Gastroesophageal sphincter (tissue), 4 donors: ENCODE measurements at regions not wholly inside any gene's neighbourhood (a gene's known extent, or its start where the extent isn't known, plus 50 kb on each side); places are given as distances from the start of the nearest gene placed in this dataset.

Experiments used
- ATAC-seq: fragments of 150-250 bp; one replicate; pipeline ENCODE4 v1.9.1; 2016; ENCODE audit warnings: mild to moderate bottlenecking, moderate library complexity
- H3K27ac ChIP-seq, 4 donors: fragments of 200-600 bp; sonication (generic) in 3 of 4; 1 replicate in 3 of 4; 2 replicates in 1 of 4; pipeline ENCODE4 v1.5.1; 2016 to 2019
- H3K27me3 ChIP-seq: fragments of 200-600 bp; sonication (generic); one replicate; pipeline ENCODE4 v1.5.1; 2019
- H3K36me3 ChIP-seq, 2 donors: fragments of 200-600 bp; sonication (generic); one replicate each; pipeline ENCODE4 v1.5.1; 2019; ENCODE audit warnings: control low read depth in 1 of 2
- H3K4me1 ChIP-seq, 3 donors: fragments of 200-600 bp; sonication (generic); 1 replicate in 2 of 3; 2 replicates in 1 of 3; pipeline ENCODE4 v1.5.1; 2016 to 2019; ENCODE audit warnings: control low read depth in 2 of 3
- H3K4me3 ChIP-seq, 2 donors: fragments of 200-600 bp; sonication (generic); one replicate each; pipeline ENCODE4 v1.5.1; 2019; ENCODE audit warnings: mild to moderate bottlenecking in 1 of 2, moderate library complexity in 1 of 2
- H3K9me3 ChIP-seq, 3 donors: fragments of 200-600 bp; sonication (generic); one replicate each; pipeline ENCODE4 v1.5.1; 2017 to 2019; ENCODE audit warnings: control low read depth in 2 of 3
- CTCF ChIP-seq, 4 experiments: fragments of 200-600 bp in 2 of 4; fragments of 450-650 bp in 2 of 4; sonication (generic) in 1 of 4; IDR thresholded peaks; one replicate each; pipeline ENCODE4 v1.5.1; 2017 to 2019; ENCODE audit warnings: antibody characterized with exemption in 4 of 4, mild to moderate bottlenecking in 2 of 4, moderate library complexity in 2 of 4
- EP300 ChIP-seq: sonication (generic); formaldehyde crosslinking; IDR thresholded peaks from one replicate; pipeline ENCODE4 v1.6.1; 2017; ENCODE audit warnings: antibody characterized with exemption, mild to moderate bottlenecking
- POLR2A ChIP-seq, 2 donors: fragments of 450-650 bp; IDR thresholded peaks; one replicate each; pipeline ENCODE4 v1.6.1; 2017; ENCODE audit warnings: antibody characterized with exemption in 2 of 2, mild to moderate bottlenecking in 2 of 2, moderate library complexity in 1 of 2
- POLR2AphosphoS5 ChIP-seq: sonication (generic); formaldehyde crosslinking; IDR thresholded peaks from one replicate; pipeline ENCODE4 v1.6.1; 2017; ENCODE audit warnings: antibody characterized with exemption
- WGBS, 2 donors: methylation state at CpG; one replicate each; pipeline ENCODE4 v1.1.5; 2018; ENCODE audit warnings: low coverage in 1 of 2; 5-methylcytosine and 5-hydroxymethylcytosine counted together

DNA sequence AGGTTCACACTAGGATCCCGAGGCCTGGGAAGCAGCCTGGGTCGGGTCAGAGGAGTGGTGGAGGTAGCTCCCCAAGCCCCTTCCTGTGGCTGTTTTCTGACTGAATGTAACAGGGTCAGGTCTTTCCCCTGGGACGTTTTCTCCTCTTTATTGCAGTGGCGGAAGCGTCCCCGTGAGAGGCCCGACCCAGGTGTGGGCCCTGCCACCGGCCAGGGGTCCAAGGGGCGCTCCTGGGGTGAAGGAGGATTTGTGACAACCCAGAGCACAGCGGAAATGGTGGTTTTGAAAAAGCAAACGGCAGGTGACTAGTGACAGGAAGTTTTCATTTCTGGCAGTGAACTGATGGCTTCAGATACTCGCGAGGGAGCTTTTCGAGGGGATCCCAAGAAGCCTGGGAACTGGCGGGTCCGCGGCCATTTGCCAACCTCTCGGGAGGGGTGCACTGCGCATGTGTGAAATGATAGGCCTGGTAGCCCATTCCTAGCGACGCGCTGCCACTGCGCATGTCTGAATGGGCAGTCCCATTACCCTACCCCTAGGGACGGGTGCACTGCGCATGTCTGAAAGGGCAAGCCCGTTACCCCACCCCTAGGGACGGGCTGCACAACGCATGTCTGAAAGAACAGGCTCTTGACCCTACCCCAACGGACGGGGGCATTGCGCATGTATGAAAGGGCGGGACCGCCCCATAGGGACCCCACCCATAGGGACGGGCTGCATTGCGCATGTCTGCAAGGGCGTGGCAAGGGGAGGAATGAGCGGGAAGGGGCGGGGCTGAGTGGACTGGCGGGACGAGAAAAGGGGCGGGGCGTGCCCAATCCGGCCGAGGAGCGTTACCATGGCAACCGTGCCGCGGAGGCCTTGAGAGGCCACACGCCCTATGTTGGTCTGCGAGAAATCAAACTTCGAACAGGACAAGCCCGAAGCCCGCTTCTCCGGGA is 1747.9 kb downstream of the TP53TG3F start:
- Histone ChIP-seq H3K36me3 (no peaks in the 10 kb centered on the region), H3K4me3 (no peak overlapping the region), H3K4me1 (no peaks in the 10 kb centered on the region), H3K27me3 (peaks cover 13% of the 10 kb centered on the region), H3K9me3 (peaks cover 0 to 13% (median 0%) of the 10 kb centered on the region in 3 donors), H3K27ac (no peak overlapping the region)
- no peak for ATAC-seq
- WGBS, 2 donors, result 38 to 77% methylated on average over 7 to 11 of the region's 54 CpGs
- TF ChIP-seq CTCF (IDR thresholded peaks at IDR 0.05) (no peak), EP300 (no peak), POLR2A (IDR thresholded peaks at IDR 0.05) (no peak), POLR2AphosphoS5 (no peak)

DNA sequence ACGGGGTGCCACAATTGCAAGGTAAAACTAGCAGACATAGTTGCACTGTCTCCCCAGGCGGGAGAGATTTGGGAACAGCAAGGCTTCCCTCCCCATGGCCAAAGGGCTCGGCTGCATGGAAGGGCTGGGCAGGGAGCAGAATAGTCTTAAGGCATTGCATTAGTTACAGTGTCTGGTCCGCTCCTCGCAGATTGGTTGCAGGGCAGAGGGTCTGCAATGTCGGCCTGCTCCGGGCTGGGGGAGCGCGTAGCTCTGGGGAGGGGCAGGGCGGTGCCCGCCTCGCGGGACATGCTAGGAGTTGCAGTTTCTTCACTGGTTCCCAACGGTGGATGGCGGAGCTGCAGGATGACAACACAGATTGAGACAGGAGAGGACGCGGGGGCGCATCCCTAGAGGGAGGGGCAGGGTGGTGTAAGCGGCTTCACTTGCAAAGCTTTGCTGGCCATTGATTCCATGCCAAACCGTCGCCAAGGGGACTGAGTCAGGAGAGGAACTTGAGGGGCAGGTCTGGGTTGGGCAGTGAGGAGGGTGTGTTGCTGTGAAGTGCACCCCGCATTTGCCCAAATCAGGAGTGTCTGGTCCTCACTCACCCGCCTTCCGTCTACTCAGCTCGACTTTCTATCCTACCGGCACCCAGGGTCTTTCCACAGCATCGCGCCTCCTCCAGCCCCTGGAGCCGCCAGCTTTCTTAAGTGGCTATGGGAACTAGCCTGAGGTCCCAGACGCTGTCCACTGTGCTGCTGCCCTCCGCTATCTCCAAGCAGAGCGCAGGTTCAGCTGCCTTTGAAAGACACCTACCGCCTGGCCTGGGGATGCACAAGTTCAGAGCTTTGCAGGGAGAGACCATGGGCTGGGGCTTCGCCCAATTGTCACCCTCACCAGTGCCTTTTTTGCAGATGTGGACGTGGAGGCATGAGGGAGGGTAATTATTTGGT is 1748.9 kb downstream of the TP53TG3F start:
- Histone ChIP-seq H3K27ac (no peak overlapping the region), H3K9me3 (peaks cover 0 to 13% (median 0%) of the 10 kb centered on the region in 3 donors), H3K4me3 (no peak overlapping the region), H3K27me3 (peaks cover 13% of the 10 kb centered on the region), H3K4me1 (no peaks in the 10 kb centered on the region), H3K36me3 (no peaks in the 10 kb centered on the region)
- WGBS, 2 donors, result 75 to 79% methylated on average over 7 to 11 of the region's 35 CpGs
- ATAC-seq, result no peak
- no peak for TF ChIP-seq EP300
- no peak for TF ChIP-seq POLR2A (IDR thresholded peaks at IDR 0.05)
- TF ChIP-seq POLR2AphosphoS5, result no peak
- TF ChIP-seq CTCF (IDR thresholded peaks at IDR 0.05), result no peak

- Histone ChIP-seq H3K4me1 (no peaks in the 10 kb centered on the region), H3K27ac (no peak overlapping the region), H3K27me3 (peaks cover 13% of the 10 kb centered on the region), H3K9me3 (peaks cover 0 to 17% (median 0%) of the 10 kb centered on the region in 3 donors), H3K36me3 (no peaks in the 10 kb centered on the region), H3K4me3 (no peak overlapping the region)
- WGBS, 2 donors, result 44 to 86% methylated on average over 2 to 3 of the region's 3 CpGs
- TF ChIP-seq POLR2AphosphoS5, result no peak
- no peak for TF ChIP-seq EP300
- no peak for TF ChIP-seq POLR2A (IDR thresholded peaks at IDR 0.05)
- TF ChIP-seq CTCF (IDR thresholded peaks at IDR 0.05), result no peak
- ATAC-seq, result no peak
These were observed 1751.4 kb downstream of the TP53TG3F start for GRCh38 chr16:35210681-35211433.

- Histone ChIP-seq H3K9me3 (peaks cover 0 to 4% (median 0%) of the 10 kb centered on the region in 3 donors), H3K36me3 (no peaks in the 10 kb centered on the region), H3K27ac (no peak overlapping the region), H3K27me3 (no peaks in the 10 kb centered on the region), H3K4me3 (no peak overlapping the region), H3K4me1 (no peaks in the 10 kb centered on the region)
- no peak for ATAC-seq
- TF ChIP-seq POLR2AphosphoS5 (no peak), CTCF (IDR thresholded peaks at IDR 0.05) (no peak), EP300 (no peak), POLR2A (IDR thresholded peaks at IDR 0.05) (no peak)
These were observed 1755.4 kb downstream of the TP53TG3F start for GRCh38 chr16:35214840-35215239.
